Peyer's patch (tissue), 4 donors: ENCODE measurements at regions not wholly inside any gene's neighbourhood (a gene's known extent, or its start where the extent isn't known, plus 50 kb on each side); places are given as distances from the start of the nearest gene placed in this dataset.

ENCODE experiments used
- CTCF ChIP-seq, 6 experiments: fragments of 450-650 bp in 4 of 6; fragments of 200-600 bp in 2 of 6; sonication (generic) in 1 of 6; IDR thresholded peaks; one replicate each; pipeline ENCODE4 v1.5.1; 2017 to 2019; ENCODE audit warnings: antibody characterized with exemption in 6 of 6, mild to moderate bottlenecking in 3 of 6, moderate library complexity in 1 of 6
- POLR2A ChIP-seq, 2 donors: fragments of 450-650 bp; IDR thresholded peaks; one replicate each; pipeline ENCODE4 v1.5.1; 2017; ENCODE audit warnings: antibody characterized with exemption in 2 of 2, mild to moderate bottlenecking in 2 of 2, moderate library complexity in 2 of 2

DNA sequence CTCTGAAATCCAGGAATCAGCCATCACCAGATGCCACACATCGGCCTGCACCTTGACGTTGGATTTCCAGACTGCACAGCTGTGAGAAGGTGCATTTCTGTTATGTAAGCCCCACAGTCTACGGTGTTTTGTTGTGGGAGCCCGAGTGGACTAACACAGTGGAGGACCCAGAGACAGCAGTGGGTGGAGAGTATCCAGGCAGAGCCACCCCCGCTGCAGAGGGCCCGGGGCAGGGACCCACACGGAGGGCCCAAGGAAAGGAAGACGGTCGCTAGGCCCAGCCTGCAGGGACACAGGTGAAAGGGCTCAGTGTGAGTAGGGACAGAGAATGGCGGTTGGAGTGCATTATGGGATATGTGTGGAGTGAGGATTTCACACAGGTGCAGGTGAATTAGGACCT lies 288.3 kb upstream of the AJAP1 start:
- TF ChIP-seq CTCF (IDR thresholded peaks at IDR 0.05) = no peak
- no peak for TF ChIP-seq POLR2A (IDR thresholded peaks at IDR 0.05)
